ENCODE measurements at regions not wholly inside any gene's neighbourhood (a gene's known extent, or its start where the extent isn't known, plus 50 kb on each side); places are given as distances from the start of the nearest gene placed in this dataset.

DNA sequence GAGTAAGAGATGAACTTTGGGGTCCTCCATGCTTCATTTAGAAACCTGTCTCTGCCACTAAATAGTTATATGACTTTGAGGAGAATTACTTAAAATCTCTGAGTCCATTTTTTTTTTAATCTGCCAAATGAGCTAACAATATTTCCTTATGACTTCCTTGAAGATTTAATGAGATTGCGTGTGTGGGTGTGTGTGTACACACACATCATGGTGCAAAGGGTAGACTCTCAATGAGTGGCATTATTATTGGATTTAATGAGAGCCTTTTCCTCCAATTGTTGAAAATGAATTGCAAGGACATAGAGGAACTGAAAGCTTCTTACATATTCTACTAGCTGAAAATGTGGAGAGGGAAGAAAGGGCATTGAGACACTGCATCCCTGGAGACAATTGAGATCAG is 573.5 kb upstream of the LUZP2 start:
- no peak for DNase-seq
- no TSS peak for BruUV-seq (replicated peaks)
- no peaks in the 10 kb centered on the region for H3K9me3 ChIP-seq (ENCODE audit: insufficient read depth, low read depth)
- no peaks in the 10 kb centered on the region for H3K79me2 ChIP-seq (ENCODE audit: low read depth)
- intact Hi-C loops (cut with micrococcal nuclease; ENCODE audit: unreplicated experiment), result no loop called here
- no peaks in the 10 kb centered on the region for H3K9me2 ChIP-seq (ENCODE audit: insufficient read depth)
- H4K20me1 ChIP-seq (ENCODE audit: insufficient read depth), result no peaks in the 10 kb centered on the region
- H2AFZ ChIP-seq, result no peak overlapping the region
- no peaks in the 10 kb centered on the region for H3F3A ChIP-seq (ENCODE audit: insufficient read depth, low read depth)
- POLR2A ChIA-PET (ENCODE audit: unreplicated experiment), result no interaction called here
- CTCF ChIA-PET, result no interaction called here
- no peak overlapping the region for H3K4me2 ChIP-seq
- H3K27me3 ChIP-seq (ENCODE audit: insufficient read depth, low read depth), result no peaks in the 10 kb centered on the region
- H3K4me3 ChIP-seq, result no peak overlapping the region
- H3K36me3 ChIP-seq (ENCODE audit: low read depth), result no peaks in the 10 kb centered on the region
- no peaks in the 10 kb centered on the region for H3K4me1 ChIP-seq (replicated peaks; ENCODE audit: insufficient read depth)
- TF ChIP-seq EZH2 (IDR thresholded peaks at IDR 0.05; ENCODE audit: low read depth), result no peak
- TF ChIP-seq, protein P1, sequence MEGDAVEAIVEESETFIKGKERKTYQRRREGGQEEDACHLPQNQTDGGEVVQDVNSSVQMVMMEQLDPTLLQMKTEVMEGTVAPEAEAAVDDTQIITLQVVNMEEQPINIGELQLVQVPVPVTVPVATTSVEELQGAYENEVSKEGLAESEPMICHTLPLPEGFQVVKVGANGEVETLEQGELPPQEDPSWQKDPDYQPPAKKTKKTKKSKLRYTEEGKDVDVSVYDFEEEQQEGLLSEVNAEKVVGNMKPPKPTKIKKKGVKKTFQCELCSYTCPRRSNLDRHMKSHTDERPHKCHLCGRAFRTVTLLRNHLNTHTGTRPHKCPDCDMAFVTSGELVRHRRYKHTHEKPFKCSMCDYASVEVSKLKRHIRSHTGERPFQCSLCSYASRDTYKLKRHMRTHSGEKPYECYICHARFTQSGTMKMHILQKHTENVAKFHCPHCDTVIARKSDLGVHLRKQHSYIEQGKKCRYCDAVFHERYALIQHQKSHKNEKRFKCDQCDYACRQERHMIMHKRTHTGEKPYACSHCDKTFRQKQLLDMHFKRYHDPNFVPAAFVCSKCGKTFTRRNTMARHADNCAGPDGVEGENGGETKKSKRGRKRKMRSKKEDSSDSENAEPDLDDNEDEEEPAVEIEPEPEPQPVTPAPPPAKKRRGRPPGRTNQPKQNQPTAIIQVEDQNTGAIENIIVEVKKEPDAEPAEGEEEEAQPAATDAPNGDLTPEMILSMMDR (conservative IDR thresholded peaks at IDR 0.05), result no peak
- H3K27ac ChIP-seq, result no peak overlapping the region

DNA sequence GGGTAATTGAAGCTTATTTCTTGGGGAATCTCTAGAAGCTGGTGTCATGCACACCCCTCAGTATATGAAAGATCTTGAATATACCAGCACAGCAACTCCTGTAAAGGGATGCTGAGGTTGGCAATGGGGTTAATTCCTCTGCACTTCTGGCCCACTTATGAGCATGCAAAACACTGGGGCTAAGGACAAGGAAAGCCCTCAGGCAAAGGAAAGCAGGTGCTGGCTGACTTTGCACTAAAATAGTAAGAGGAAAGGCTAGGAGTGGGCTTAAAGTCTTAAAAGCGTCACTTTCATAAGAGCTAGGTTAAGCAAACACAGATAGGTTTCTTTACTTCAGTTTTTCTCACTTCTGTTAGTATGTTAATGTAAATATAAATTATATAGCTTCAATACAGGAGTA is 572.6 kb upstream of the LUZP2 start:
- Histone ChIP-seq H3K9me2 (ENCODE audit: insufficient read depth) (no peaks in the 10 kb centered on the region), H3K27me3 (ENCODE audit: insufficient read depth, low read depth) (no peaks in the 10 kb centered on the region), H4K20me1 (ENCODE audit: insufficient read depth) (no peaks in the 10 kb centered on the region), H2AFZ (peak overlapping the region; percentile 48; the same call in 1 of the 2 replicates), H3K27ac (no peak overlapping the region), H3F3A (ENCODE audit: insufficient read depth, low read depth) (no peaks in the 10 kb centered on the region), H3K4me3 (no peak overlapping the region), H3K4me2 (no peak overlapping the region), H3K79me2 (ENCODE audit: low read depth) (no peaks in the 10 kb centered on the region), H3K36me3 (ENCODE audit: low read depth) (no peaks in the 10 kb centered on the region), H3K4me1 (replicated peaks; ENCODE audit: insufficient read depth) (no peaks in the 10 kb centered on the region), H3K9me3 (ENCODE audit: insufficient read depth, low read depth) (no peaks in the 10 kb centered on the region)
- no TSS peak for BruUV-seq (replicated peaks)
- no peak for DNase-seq
- ChIA-PET POLR2A (ENCODE audit: unreplicated experiment) (no interaction called here), CTCF (no interaction called here)
- intact Hi-C loops (cut with micrococcal nuclease; ENCODE audit: unreplicated experiment), result no loop called here
- TF ChIP-seq, protein P1 (conservative IDR thresholded peaks at IDR 0.05), result no peak
- TF ChIP-seq EZH2 (IDR thresholded peaks at IDR 0.05; ENCODE audit: low read depth), result no peak

DNA sequence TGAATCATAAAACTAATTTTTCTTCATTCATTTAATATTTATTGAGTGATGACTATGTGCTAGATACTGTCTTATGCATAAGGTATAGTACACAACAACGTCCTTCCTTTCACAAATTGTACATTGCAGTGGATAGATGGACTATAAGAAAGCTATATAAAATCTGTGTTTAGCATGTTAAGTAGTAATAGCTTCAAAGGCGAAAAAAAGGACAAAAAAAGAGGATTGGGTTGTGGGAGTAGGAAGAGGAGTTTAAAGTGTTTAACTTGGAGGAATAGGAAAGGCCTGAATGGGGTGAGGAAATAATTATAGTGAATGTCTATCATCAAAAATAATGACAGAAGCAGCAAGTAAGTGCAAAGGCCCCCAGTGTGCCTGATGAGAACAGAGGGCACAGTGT is 565.4 kb upstream of the LUZP2 start:
- intact Hi-C loops (cut with micrococcal nuclease; ENCODE audit: unreplicated experiment), result no loop called here
- TF ChIP-seq, protein P1 (conservative IDR thresholded peaks at IDR 0.05), result no peak
- no peak for TF ChIP-seq EZH2 (IDR thresholded peaks at IDR 0.05; ENCODE audit: low read depth)
- no peaks in the 10 kb centered on the region for H3K9me3 ChIP-seq (ENCODE audit: insufficient read depth, low read depth)
- no peak overlapping the region for H3K4me2 ChIP-seq
- no peak for DNase-seq
- H3K9me2 ChIP-seq (ENCODE audit: insufficient read depth), result no peaks in the 10 kb centered on the region
- no peaks in the 10 kb centered on the region for H3K79me2 ChIP-seq (ENCODE audit: low read depth)
- no peak overlapping the region for H2AFZ ChIP-seq
- CTCF ChIA-PET, result no interaction called here
- no peaks in the 10 kb centered on the region for H4K20me1 ChIP-seq (ENCODE audit: insufficient read depth)
- BruUV-seq (replicated peaks), result no TSS peak
- no peak overlapping the region for H3K27ac ChIP-seq
- no peak overlapping the region for H3K4me3 ChIP-seq
- POLR2A ChIA-PET (ENCODE audit: unreplicated experiment), result no interaction called here
- H3K4me1 ChIP-seq (replicated peaks; ENCODE audit: insufficient read depth), result no peaks in the 10 kb centered on the region
- H3K27me3 ChIP-seq (ENCODE audit: insufficient read depth, low read depth), result no peaks in the 10 kb centered on the region
- no peaks in the 10 kb centered on the region for H3K36me3 ChIP-seq (ENCODE audit: low read depth)
- H3F3A ChIP-seq (ENCODE audit: insufficient read depth, low read depth), result no peaks in the 10 kb centered on the region

All from PC-9 (cell line).